Tibial nerve (tissue), 4 donors: ENCODE measurements at regions not wholly inside any gene's neighbourhood (a gene's known extent, or its start where the extent isn't known, plus 50 kb on each side); places are given as distances from the start of the nearest gene placed in this dataset.

Source experiments
- DNase-seq, 2 donors: peaks; one replicate each; pipeline ENCODE4 v3.0.0-alpha.2; 2019; ENCODE audit warnings: low spot score in 2 of 2
- H3K27ac ChIP-seq, 4 donors: fragments of 200-600 bp; sonication (generic) in 3 of 4; one replicate each; pipeline ENCODE4 v1.5.1; 2017 to 2019; ENCODE audit warnings: mild to moderate bottlenecking in 1 of 4
- H3K27me3 ChIP-seq, 2 donors: fragments of 200-600 bp; sonication (generic) in 1 of 2; one replicate each; pipeline versions ENCODE4 v1.5.1 to v1.6.0; 2017 to 2019
- H3K36me3 ChIP-seq, 3 donors: fragments of 200-600 bp; sonication (generic); one replicate each; pipeline ENCODE4 v1.5.1; 2018 to 2019
- H3K4me1 ChIP-seq, 4 donors: fragments of 200-600 bp; sonication (generic) in 3 of 4; one replicate each; pipeline ENCODE4 v1.5.1; 2017 to 2019
- H3K4me3 ChIP-seq, 4 donors: fragments of 200-600 bp; sonication (generic) in 3 of 4; one replicate each; pipeline ENCODE4 v1.5.1; 2017 to 2019; ENCODE audit warnings: mild to moderate bottlenecking in 1 of 4, moderate library complexity in 1 of 4
- H3K9me3 ChIP-seq, 4 donors: fragments of 200-600 bp; sonication (generic) in 3 of 4; one replicate each; pipeline ENCODE4 v1.5.1; 2017 to 2019
- EP300 ChIP-seq, 2 donors: sonication (generic); formaldehyde crosslinking; IDR thresholded peaks; one replicate each; pipeline ENCODE4 v1.6.1; 2017; ENCODE audit warnings: antibody characterized with exemption in 2 of 2, mild to moderate bottlenecking in 1 of 2
- POLR2A ChIP-seq, 2 donors: fragments of 450-650 bp; IDR thresholded peaks; one replicate each; pipeline ENCODE4 v1.6.1; 2017; ENCODE audit warnings: antibody characterized with exemption in 2 of 2, mild to moderate bottlenecking in 2 of 2, moderate library complexity in 2 of 2
- WGBS, 2 donors: methylation state at CpG; one replicate each; pipeline ENCODE4 v1.1.5; 2018; 5-methylcytosine and 5-hydroxymethylcytosine counted together
- TF ChIP-seq, protein P1 (sequence below), 5 experiments: fragments of 200-600 bp in 3 of 5; fragments of 450-650 bp in 2 of 5; sonication (generic) in 3 of 5; IDR thresholded peaks; one replicate each; pipeline ENCODE4 v1.5.1; 2016 to 2019; ENCODE audit warnings: antibody characterized with exemption in 5 of 5, mild to moderate bottlenecking in 3 of 5, moderate library complexity in 2 of 5

DNA sequence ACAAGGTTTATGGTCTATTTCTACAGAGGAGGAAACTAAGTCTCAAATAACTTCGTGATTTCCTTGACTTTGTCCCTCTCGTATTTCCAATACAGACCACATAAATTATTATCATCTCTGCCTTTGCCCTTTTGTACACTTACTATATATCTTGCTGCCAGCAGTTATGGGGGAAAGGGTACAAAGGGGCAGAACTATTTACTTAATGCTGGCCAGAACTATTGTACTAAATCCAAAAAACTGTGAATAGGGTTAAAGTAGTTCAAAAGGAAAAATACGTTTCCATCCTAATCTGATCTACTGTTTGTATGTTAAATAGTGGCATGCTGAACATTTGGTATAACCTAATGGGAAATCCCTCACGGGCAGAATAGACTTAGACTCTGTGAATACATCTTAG, 537.3 kb upstream of the SEMA6D start:
- Histone ChIP-seq H3K27ac (no peak overlapping the region), H3K27me3 (peaks cover 0 to 36% of the 10 kb centered on the region in 2 donors), H3K9me3 (no peaks in the 10 kb centered on the region), H3K36me3 (no peaks in the 10 kb centered on the region), H3K4me1 (peaks cover 0 to 16% (median 7%) of the 10 kb centered on the region in 4 donors), H3K4me3 (no peak overlapping the region)
- WGBS, 2 donors: 24 to 48% methylated on average over 4 of the region's 4 CpGs
- DNase-seq: no peak
- no peak for TF ChIP-seq POLR2A (IDR thresholded peaks at IDR 0.05)

GRCh38 chr15:47182818-47183217, 534.5 kb upstream of the SEMA6D start:
- Histone ChIP-seq H3K9me3 (no peaks in the 10 kb centered on the region), H3K4me3 (no peak overlapping the region), H3K27ac (no peak overlapping the region), H3K4me1 (peaks cover 0 to 23% (median 8%) of the 10 kb centered on the region in 4 donors), H3K27me3 (peaks cover 0 to 48% of the 10 kb centered on the region in 2 donors), H3K36me3 (no peaks in the 10 kb centered on the region)
- TF ChIP-seq, protein P1, sequence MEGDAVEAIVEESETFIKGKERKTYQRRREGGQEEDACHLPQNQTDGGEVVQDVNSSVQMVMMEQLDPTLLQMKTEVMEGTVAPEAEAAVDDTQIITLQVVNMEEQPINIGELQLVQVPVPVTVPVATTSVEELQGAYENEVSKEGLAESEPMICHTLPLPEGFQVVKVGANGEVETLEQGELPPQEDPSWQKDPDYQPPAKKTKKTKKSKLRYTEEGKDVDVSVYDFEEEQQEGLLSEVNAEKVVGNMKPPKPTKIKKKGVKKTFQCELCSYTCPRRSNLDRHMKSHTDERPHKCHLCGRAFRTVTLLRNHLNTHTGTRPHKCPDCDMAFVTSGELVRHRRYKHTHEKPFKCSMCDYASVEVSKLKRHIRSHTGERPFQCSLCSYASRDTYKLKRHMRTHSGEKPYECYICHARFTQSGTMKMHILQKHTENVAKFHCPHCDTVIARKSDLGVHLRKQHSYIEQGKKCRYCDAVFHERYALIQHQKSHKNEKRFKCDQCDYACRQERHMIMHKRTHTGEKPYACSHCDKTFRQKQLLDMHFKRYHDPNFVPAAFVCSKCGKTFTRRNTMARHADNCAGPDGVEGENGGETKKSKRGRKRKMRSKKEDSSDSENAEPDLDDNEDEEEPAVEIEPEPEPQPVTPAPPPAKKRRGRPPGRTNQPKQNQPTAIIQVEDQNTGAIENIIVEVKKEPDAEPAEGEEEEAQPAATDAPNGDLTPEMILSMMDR (IDR thresholded peaks at IDR 0.05): no peak
- TF ChIP-seq POLR2A (IDR thresholded peaks at IDR 0.05) (no peak), EP300 (IDR thresholded peaks at IDR 0.05) (no peak)
- 52 to 58% methylated on average over 2 of the region's 2 CpGs for WGBS, 2 donors
- no peak for DNase-seq

DNA sequence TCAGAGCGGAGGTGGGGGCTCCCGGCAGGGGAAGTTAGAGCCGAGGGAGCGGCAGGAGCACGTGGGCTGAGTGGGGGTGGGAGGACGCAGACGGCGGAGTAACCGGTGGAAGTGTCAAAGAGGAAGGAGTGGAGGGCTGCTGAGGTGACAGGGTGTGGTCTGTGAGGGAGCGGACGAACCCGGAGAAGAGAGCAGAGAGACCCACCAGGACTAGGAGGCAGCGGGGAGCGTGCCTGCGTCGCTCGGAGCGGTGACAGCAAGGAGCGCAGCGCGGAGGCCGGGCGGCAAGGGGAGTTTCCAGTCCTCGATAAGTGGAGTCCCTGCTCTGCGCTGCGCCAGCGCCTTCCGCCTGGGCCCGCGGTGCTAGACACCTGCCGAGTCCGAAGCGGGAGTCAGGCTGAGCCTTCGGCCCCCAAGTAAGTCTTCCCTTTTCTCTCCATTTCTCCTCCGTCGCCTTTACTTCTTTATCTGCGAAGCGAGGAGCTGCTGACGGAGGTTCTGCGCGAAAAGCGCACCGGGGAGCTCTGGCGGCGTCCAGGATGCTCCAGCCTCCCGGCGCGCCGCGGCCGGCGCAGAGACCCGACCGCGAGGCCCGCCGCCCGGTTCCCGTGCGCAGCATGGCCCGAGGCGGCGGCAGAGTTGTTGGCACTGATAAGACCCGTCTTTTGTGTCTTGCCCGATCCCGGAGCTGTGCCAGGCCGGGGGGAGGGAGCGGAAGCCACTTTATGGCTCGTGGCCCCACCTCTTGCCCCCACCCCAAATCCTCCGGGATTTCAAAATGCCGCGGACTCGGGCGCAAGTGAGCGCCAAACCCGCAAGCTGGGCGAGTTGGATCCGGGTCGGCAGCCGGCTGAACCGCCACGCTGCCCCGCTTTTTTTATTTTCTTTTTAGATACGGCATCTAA, 533.0 kb upstream of the SEMA6D start:
- H3K9me3 ChIP-seq: no peaks in the 10 kb centered on the region
- WGBS, 2 donors: 1 to 2% methylated on average over 62 to 84 of the region's 84 CpGs
- H3K27ac ChIP-seq: peak overlapping the region in 1 of 4 donors; percentile 56
- TF ChIP-seq, protein P1 (IDR thresholded peaks at IDR 0.05): no peak
- no peak for TF ChIP-seq POLR2A (IDR thresholded peaks at IDR 0.05)
- TF ChIP-seq EP300 (IDR thresholded peaks at IDR 0.05): no peak
- H3K4me1 ChIP-seq: peaks cover 0 to 23% (median 8%) of the 10 kb centered on the region in 4 donors
- H3K27me3 ChIP-seq: peaks cover 0 to 47% of the 10 kb centered on the region in 2 donors
- H3K36me3 ChIP-seq: no peaks in the 10 kb centered on the region
- peak overlapping the region; percentile 17 to 60 (median 48) for H3K4me3 ChIP-seq
- no peak for DNase-seq

DNA sequence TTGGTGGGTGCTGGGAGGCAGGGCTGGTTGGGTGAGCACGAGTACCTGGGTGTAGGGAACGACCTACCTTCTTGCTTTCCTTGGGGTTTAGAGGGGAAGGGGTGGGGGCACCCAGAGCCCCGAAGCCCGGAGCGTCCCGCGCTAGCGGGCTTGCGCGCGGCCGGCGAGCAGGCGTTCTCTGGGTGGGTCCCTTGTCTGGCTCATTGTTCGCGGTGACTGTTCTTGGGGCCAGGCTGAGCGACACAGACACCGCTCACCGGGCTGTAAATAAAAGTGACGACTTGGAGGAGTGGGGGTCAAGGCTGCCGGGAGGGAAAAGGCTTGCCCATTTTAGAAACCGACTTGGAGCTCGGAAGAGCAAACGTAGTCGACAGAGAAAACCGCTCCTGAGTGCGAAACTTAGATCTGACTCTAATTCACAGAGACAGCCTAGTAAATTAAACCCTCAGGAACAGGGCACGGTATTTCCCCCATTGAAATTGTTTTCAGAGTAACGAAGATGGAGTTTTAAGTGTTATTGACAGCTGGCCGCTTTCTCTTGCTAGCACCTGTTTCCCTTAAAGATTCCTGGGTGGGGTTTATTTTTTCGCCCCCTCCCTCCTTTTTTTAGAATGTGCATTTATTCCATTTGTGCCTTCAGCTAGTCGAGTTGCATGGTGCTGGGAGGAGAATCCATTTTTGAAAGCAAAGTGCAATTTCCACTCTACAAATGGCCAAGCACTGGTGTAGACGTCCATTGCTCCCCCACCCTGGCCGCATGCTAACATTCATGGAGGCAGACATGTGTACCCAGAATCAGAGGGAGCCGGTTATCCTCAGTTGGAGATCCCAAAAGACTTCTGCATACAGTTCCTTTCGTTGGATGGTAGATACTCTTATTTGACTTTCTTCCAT, 532.1 kb upstream of the SEMA6D start:
- TF ChIP-seq, protein P1 (IDR thresholded peaks at IDR 0.05): no peak
- TF ChIP-seq EP300 (IDR thresholded peaks at IDR 0.05): no peak
- TF ChIP-seq POLR2A (IDR thresholded peaks at IDR 0.05): no peak
- H3K4me3 ChIP-seq: peak overlapping the region; percentile 17 to 60 (median 48)
- 13 to 15% methylated on average over 36 of the region's 36 CpGs for WGBS, 2 donors
- no peak for DNase-seq
- H3K4me1 ChIP-seq: peaks cover 0 to 23% (median 8%) of the 10 kb centered on the region in 4 donors
- no peaks in the 10 kb centered on the region for H3K36me3 ChIP-seq
- peaks cover 0 to 40% of the 10 kb centered on the region in 2 donors for H3K27me3 ChIP-seq
- no peaks in the 10 kb centered on the region for H3K9me3 ChIP-seq
- peak overlapping the region in 1 of 4 donors; percentile 56 for H3K27ac ChIP-seq

DNA sequence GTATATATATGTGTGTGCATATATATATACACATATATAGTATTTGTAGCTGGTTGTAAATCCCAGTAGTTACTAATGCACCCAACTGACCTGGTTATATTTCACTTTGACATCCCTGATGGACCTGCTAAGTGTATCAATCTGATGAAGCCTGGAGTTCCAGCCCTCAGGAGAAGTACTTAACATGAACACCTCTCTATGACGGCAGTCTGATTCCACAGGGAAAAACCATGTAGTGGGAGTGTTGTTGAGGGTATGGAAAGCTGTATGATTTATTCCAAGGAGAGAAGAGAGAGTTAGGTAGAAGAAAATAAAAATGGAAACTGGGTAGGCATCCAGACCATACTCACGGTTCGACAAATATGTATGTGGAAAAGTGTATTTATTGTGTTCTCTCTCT, 531.2 kb upstream of the SEMA6D start:
- Histone ChIP-seq H3K9me3 (no peaks in the 10 kb centered on the region), H3K4me3 (no peak overlapping the region), H3K36me3 (no peaks in the 10 kb centered on the region), H3K27ac (no peak overlapping the region), H3K4me1 (peaks cover 0 to 23% (median 8%) of the 10 kb centered on the region in 4 donors), H3K27me3 (peaks cover 0 to 40% of the 10 kb centered on the region in 2 donors)
- 79 to 92% methylated on average over 3 of the region's 3 CpGs for WGBS, 2 donors
- DNase-seq: no peak
- no peak for TF ChIP-seq POLR2A (IDR thresholded peaks at IDR 0.05)
